ENCODE measurements at regions not wholly inside any gene's neighbourhood (a gene's known extent, or its start where the extent isn't known, plus 50 kb on each side); places are given as distances from the start of the nearest gene placed in this dataset.
"Not testable (repeated sequence)": the region's sequence is repeated elsewhere in the genome, so short reads cannot be mapped to it uniquely, and the experiment has no call there.

DNA sequence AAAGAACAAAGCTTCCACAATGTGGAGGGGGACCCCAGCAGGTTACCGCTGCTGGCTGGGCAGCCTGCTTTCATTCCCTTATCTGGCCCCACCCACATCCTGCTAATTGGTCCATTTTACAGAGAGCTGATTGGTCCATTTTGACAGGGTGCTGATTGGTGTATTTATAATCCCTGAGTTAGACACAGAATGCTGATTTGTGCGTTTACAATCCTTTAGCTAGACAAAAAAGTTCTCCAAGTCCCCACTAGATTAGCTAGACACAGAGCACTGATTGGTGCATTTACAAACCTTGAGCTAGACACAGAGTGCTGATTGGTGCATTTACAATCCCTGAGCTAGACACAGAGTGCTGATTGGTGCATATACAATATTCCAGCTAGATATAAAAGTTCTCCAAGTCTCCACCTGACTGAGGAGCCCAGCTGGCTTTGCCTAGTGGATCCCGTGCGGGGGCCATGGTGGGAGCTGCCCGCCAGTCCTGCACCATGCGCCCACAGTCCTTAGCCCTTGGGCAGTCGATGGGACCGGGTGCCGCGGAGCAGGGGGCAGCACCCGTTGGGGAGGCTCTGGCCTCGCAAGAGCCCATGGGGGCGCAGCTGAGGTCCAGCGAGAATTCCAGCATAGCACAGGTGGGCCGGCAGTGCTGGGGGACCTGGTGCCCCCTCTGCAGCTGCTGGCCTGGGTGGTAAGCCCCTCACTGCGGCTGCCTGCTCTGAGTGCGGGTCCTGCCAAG lies 88.8 kb upstream of the MYLIP start:
- not testable (repeated sequence) for DNase-seq

DNA sequence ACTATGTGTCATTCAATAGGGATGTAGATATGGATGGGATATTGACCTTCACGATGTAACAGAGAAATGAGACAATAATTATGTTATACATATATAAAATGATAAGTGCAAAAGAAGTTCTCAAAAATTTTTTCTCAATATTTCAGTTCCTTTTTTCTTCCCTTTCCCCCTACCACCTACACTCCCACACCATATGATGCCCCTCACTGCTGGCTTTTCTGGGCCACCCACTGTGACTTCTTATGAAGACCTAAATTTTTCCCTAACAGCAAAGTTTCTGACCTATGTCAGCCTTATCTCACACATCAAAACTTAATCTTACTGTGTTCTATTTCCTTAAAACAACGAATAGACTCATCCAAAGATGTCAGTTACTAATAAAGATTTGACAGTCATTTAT lies 89.9 kb upstream of the MYLIP start:
- DNase-seq, result no peak

DNA sequence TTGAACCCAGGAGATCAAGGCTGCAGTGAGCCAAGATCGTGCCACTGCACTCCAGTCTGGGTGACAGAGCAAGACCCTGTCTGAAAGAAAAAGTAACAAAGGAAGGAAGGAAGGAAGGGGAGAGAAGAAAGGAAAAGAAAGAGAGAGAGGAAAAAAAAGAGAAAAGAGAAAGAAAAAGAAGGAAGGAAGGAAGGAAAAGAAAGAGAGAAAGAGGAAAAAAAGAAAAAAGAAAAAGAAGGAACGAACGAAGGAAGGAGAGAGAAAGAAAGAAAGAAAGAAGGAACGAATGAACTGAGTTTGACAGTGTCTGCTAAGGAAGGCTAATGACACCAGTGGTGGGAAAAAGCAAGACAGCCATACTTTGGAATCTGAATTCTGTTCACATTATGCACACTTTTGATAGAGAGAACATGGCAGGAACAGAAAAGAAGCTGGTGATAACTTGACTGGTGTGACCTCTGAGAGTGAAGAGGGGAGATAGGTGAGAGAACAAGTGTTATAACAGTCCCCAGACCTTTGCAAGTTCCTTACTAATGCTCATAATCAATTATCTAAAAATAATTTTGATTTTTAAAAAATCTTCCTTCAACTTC lies 93.3 kb upstream of the MYLIP start:
- DNase-seq, result no peak

DNA sequence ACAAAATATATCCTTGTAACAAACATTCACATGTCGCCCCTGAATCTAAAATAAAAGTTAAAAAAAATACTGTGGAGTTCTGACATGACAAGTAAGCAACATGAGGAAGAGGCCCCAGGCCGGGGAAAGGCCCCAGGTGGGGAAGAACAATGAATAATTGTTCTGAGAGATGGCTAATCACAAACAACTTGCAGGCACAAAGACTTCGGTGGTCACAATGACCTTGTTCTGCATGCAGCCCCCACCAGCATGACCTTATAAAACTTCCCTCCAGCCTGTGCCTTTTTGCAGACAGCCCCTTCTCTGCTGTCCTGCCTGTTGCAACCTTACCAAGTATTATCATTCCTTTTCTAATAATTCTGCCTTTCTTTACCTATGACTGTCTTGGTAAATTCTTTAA lies 95.7 kb upstream of the MYLIP start:
- no peak for DNase-seq

DNA sequence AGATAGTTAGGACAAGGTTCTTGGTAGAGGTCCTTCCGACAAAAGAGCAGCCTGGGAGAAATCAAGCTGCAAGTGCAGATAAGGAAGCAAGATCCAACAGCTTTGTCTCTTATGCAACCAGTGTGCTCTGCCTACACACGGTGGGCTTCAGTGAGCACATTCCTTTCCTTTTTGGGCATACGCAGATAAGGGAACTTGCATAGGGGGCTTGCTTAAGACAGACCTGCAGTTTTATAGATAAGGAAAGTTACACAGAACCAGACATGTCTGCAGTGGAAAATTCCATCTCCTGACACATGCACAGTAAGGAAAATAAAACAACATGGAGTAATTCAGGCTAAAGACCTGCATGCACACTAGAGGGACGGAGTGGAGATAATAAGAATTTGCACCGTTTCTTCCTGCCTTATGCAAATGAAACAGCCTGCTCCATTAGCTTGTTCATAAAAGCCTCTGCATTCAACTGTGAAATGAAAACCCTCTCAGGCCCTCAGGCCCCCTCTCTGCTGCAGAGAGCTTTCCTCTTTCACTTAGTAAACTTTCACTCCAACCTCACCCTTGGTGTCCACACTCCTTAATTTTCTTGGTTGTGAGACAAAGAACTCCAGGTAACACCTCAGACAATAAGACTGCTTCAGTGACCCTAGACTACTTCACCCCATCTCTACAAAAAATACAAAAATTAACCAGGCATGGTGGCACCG lies 97.5 kb upstream of the MYLIP start:
- peak in 1 of 2 donors; percentile 21 for DNase-seq

DNA sequence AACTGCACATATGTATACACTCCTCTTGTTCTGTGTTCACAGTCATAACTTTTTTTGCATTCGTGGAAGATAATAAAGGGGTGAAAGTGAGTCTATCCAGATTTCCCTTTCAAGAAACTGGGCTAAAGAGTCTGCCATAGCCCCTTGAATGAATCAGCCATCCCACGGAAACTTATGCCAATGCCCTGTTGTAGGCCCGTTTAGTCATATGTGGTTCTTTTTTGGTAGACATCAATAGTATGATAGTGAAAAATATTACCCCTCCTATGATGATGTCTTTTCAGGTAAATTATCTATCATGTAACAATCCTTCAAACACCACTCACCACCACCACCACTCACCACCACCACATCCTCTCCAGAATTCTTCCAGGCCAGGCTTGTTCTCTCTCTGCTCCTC lies 99.9 kb upstream of the MYLIP start:
- no peak for DNase-seq

DNA sequence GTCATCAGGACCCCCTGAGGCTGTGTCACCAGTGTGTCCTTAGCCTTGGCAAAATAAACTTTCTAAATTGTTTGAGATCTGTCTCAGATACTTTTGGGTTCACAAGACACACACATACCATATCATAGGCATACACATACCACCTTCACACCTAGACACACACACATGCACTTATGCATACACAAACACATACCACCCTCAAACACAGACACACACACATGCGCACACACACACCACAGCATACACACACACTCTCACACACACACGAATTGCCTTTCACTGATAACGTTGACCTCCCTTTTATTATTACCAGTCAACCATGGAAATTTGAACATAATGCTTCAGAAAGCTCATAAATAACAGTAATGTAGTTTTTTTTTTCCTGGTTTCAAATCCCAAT lies 108.6 kb upstream of the MYLIP start:
- no peak for DNase-seq

DNA sequence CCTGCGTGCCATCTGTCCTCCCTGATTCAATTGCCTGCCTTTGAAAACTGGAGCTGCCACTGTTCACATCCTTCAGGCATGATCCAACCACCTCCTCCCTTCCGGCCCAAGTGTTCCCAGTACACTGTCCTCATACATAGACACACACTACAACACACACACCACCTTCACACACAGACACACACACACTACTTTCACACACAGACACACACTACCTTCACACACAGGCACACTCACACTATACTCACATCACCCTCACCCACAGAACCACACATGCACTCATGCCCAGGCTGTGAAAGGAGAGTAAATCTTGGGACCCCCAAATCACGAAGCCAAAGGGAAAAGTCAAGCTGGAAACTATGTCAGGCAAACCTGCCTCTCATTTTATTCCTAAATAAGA lies 109.4 kb upstream of the MYLIP start:
- DNase-seq, result no peak

DNA sequence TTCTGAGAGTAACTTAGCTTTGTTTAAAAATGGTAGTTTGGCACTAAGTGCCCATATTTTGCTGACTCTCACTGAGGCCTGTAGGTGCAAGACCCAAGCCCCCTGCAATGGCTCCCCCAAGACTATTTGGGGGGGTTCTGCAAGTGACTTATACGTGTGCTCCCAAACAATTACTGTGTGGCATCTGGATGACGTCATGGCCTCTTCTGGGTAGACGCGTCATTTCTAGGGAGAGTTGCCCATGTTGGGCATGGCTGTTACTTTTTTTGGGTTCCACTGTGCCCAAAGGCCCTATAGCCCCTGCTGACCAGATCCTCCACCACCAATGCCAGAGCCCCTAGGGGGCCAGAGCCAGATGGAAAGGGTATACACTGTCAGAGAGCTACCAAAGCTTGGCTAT lies 110.3 kb upstream of the MYLIP start:
- no peak for DNase-seq

DNA sequence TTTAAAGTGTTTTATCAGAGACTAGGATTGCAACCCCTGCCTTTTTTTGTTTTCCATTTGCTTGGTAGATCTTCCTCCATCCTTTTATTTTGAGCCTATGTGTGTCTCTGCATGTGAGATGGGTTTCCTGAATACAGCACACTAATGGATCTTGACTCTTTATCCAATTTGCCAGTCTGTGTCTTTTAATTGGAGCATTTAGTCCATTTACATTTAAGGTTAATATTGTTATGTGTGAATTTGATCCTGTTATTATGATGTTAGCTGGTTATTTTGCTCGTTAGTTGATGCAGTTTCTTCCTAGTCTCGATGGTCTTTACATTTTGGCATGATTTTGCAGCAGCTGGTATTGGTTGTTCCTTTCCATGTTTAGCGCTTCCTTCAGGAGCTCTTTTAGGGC lies 114.6 kb upstream of the MYLIP start:
- not testable (repeated sequence) for DNase-seq

DNA sequence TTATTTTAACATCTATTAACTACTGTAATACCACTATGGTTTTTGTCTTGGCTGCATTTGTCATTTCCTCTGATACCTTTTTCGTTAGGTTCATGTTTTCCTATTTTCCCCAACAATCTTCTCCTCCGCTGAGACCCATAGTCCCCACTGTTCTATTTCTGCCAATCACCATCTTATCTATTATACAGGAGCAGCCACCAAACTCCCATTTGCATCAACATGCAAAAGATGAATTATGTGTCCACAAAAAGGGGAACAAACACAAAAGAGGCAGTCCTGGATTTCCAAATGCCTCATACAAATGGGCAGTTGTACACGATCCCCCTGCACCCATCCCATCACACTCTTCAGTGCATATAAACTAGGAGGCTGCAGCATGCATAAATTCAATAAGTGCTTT lies 121.7 kb upstream of the MYLIP start:
- DNase-seq, result peak; percentile 18 to 22

DNA sequence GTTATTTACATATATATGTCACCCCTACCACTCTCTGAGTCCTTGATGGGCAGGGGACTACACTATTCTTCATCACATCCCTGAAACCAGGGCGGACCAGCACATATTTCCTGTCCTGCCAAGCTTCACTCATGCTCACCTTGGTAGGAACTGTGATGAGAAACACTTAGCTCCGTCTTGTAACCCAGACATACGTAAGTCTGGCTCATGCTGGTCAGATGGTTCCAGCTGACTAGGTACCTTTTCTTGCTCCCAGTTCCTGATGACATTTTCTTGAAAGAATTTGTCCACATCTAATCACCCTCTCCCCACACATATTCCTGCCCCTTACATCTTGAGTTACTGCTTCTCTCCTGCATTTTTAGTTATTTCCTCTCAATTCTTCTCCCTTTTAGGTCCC lies 122.2 kb upstream of the MYLIP start:
- no peak for DNase-seq

DNA sequence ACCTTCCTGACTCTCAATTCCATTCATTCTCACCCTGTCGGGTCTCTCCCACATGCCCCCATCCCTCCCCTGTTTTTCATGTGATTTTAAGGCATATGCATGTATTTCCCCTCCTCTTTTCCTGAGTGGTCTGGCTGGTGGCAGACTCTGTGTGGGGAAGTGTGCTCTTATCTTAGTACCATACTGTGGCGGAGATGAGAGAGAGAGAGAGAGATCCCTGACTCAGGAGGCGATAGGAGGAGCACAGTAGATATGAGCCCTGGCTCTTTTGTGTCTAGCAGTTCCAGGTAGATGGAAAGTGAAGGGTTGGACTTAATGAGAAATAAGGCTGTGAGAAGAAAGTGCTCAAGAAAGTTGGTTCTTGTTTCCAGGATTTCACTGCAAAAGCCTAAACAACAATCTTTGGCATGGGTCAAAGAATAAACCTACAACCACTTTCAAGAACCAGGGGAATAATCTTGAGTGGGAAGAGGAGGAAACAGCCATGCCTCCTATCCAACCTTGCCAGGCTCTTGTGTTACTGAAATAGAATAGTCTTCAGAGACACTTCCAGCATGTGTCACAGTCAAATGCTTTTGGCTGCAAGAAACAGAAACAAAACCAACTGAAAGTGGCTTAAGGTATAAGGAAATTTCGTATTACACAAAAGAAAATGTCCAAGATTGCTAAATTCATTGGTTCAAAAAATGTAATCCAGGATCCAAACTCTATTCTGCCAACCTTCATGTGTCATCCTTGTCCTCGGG lies 123.8 kb upstream of the MYLIP start:
- DNase-seq, result peak in 1 of 2 donors; percentile 11

DNA sequence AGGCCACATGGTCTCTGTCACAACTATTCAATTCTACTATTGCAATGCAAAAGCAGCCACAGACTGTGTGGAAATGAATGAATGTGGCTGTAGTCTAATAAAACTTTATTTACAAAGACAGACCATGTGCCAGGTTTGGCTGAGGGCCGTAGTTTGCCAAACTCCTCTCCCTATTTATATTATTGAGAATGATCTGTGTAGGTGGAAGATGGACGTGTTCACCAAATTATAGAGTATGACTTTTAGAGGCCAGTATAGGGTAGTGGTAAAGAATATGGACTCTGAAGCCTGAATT lies 125.7 kb upstream of the MYLIP start:
- no peak for DNase-seq

DNA sequence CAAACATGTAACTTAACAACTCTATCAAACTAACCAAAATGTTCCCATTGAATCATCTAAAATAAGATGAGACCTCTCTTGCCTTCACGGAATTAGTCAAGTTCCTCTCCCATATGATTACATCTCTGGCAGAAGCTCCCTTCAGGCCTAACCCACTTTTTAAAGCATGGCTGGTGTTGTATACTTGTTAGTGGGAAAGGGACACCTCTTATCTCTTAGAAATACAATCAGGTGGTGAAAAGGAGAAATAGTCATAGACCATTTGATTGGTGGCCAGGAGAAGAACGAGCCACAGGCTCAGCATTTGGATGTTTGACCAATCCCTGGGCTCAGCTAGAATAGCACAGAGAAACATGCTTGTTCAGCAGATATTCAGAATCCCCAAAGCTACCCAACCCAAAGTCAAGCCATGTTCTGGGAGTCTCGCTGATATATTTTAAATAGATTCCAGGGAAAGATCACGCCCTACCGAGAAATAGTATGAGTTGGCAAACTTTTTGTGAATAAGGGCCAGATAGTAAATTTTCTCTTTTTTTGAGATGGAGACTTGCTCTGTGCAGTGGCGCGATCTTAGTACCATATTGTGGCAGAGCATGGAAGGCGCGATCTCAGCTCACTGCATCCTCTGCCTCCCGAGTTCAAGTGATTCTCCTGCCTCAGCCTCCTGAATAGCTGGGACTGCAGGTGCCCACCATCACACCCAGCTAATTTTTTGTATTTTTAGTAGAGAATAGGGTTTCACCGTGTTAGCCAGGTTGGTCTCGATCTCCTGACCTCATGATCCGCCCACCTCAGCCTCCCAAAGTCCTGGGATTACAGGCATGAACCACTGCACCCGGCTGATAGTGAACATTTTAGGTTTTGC lies 126.3 kb upstream of the MYLIP start:
- no peak for DNase-seq

DNA sequence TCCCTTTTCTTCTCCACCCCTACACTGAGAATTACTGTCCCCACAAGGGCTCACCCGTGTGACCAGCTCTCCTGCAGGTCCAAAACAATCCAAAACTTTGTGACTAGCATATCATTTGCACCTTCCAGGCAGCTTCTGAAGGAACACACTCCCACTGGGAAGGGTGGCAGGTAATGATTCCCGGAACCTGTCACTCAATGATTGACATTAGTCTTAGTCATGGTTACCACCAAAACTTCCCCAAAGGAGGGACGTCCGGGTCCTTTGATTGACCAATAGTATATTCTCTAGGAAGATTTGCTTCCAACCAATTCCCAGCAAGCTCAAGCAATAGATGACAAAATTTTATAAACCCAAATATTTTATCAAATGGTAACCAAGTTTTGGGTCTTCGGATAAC lies 127.7 kb upstream of the MYLIP start:
- no peak for DNase-seq

DNA sequence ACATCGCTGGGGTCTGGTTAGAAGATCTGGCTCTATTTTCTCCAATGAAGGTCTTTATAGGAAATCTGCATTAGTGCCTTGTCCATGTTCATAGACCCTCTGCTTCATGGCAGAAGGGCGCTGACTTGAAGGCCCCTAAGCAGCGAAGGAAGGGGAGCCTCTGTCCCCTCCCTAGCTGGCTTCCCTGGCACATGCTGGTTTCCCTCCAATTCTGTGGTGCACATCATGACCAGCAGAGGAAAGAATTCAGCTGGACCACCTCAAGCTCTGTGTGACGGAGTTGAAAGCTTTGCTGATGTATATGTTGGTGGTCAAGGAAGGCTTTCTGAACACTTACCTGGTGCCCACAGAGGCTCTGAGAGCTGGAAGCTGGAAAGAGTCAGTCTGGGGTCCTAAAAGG lies 129.7 kb upstream of the MYLIP start:
- no peak for DNase-seq

DNA sequence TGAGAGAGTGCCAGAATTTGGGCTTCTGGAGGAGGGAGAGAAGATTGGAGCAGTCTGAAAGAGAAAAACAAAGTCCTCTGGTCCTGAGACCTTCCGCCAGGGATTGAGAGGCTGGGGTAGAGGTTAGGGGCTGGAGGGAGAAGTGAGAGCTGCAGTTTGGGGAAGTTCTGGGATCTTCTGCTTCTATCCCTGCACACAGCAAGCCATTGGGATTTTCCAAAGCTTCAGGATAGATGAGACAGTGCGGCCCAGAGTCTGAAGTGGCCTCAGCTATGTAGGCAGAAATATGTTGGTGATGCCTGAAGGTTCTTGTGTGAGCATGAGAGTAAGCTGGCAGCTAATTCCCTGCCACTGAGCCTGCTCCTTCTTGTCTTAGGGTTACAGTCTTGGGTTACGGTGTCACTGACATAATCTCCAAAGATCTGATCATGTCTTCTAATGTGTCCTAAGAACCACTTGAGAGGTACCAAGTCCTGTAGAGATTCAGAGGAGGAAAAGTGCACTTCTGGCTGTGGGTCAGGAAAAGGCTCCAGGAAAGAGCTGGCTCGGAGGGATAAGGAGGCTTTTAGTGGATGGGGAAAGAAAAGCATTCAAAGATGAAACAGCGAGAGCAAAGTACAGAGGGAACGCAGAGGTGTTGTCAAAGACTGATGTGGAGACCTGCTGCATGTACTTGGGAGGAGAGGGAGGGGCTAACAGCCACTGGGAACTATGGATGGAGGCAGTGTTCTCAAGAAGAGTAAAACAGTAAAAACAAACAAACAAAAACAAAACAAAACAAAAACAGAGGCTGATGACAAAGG lies 131.1 kb upstream of the MYLIP start:
- peak in 1 of 2 donors; percentile 22 for DNase-seq

DNA sequence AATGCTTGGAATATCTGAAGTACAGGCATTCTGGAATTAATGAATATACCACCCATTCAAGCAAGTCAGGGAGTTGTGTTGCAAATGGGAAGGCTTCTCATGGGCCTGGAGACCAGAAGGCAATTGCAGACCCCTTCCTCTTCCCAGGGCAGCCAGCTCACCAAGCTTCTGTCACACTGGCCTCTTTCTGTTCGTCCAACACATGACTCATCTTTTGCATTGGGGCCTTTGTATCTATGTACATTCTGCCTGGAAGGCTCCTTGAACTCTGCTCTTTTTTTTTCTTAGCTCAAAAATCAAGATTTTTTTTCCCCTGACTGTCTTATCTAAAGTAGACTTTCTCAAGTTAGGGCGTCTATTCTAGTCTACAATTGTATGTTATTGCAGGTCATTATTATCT lies 132.9 kb upstream of the MYLIP start:
- no peak for DNase-seq

DNA sequence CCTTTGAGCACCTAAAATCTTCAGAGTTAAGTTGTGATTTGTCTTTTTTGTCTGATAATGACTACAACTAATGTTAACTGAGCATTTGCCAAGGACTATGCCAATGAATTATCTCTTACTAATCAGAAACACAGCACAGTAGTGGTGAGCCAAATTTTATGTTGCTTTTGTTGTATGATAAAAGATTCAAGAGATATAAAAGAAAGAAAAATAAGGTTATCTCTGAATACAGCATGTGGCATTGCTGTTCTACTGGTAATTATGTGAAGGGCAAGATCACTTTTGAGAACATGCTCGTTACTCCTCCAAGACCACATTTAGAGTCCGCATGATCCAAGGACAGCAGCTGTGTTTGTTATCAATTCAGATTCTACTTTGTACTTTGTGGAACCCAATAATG lies 133.4 kb upstream of the MYLIP start:
- DNase-seq, result no peak

DNA sequence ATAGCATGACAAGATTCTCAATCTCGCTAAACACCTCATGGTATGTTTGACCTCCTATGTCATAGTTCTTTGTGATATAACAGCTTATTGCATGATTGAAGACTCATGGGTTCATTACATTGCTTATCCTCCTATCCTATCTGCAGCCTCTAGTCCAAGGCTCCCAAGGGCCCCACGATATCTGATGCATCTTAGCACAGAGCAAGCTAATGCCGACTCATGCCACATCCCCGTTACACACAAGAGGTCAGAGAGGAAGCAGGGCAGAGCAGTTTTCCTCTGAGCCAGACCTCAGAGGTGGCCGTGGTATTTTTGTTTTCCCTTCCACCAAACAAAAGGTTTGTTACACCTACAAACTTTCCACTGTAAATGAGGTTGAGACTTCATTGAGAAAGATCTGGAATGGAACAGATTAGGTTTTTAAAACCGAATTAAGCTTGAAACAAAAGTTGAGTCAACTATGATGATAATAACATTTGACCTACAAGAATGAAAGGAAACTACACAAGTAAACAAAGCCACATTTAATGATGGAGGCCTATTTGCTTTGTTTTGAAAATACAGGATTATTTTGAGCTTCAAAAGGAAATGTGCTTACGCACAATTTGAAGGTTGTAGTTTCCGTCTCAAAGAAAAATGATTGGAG lies 133.9 kb upstream of the MYLIP start:
- peak in 1 of 2 donors; percentile 17 for DNase-seq

Measured in inflammatory macrophage (primary cell).